Mammary epithelial cell (primary cell): ENCODE measurements at regions not wholly inside any gene's neighbourhood (a gene's known extent, or its start where the extent isn't known, plus 50 kb on each side); places are given as distances from the start of the nearest gene placed in this dataset.

Experiments used
- CTCF ChIP-seq, 2 donors: IDR thresholded peaks in 1 of 2; conservative IDR thresholded peaks in 1 of 2; 2 replicates each; pipeline ENCODE4 v1.5.1; 2011 to 2012; ENCODE audit warnings: inconsistent platforms in 2 of 2, low read length in 2 of 2, mild to moderate bottlenecking in 2 of 2, control low read depth in 1 of 2, low read depth in 1 of 2; ENCODE audit not compliant: insufficient read depth in 1 of 2; ENCODE audit errors: extremely low read depth in 1 of 2
- EZH2 ChIP-seq: IDR thresholded peaks from 2 replicates; pipeline ENCODE4 v1.6.1; 2012; ENCODE audit warnings: low read length, inconsistent platforms, borderline replicate concordance

- TF ChIP-seq CTCF (conservative IDR thresholded peaks at IDR 0.05 in 1 of 2, IDR thresholded peaks at IDR 0.05 in 1 of 2; ENCODE audit: extremely low read depth in 1 of 2, insufficient read depth in 1 of 2, low read depth in 1 of 2, low read length in 2 of 2), result no peak
- no peak for TF ChIP-seq EZH2
Measured at GRCh38 chr17:33521784-33522183, 228.7 kb upstream of the ASIC2 start.
